Right cardiac atrium (tissue), 5 donors: ENCODE measurements at regions not wholly inside any gene's neighbourhood (a gene's known extent, or its start where the extent isn't known, plus 50 kb on each side); places are given as distances from the start of the nearest gene placed in this dataset.
"Not testable (repeated sequence)": the region's sequence is repeated elsewhere in the genome, so short reads cannot be mapped to it uniquely, and the experiment has no call there.

Experiments
- ATAC-seq, 2 donors: fragments of 200-7000 bp; cut with Tn5 transposase; one replicate each; pipeline versions ENCODE4 v1.8.0 to v1.9.1; 2020; ENCODE audit warnings: moderate library complexity in 2 of 2, mild to moderate bottlenecking in 1 of 2
- DNase-seq, 3 donors: peaks; one replicate each; pipeline ENCODE4 v3.0.0-alpha.2; 2020
- H3K27ac ChIP-seq: one replicate; pipeline ENCODE4 v1.5.1; 2013; ENCODE audit warnings: mild to moderate bottlenecking, low read length, control low read depth, moderate library complexity
- H3K27me3 ChIP-seq: one replicate; pipeline ENCODE4 v1.6.1; 2013; ENCODE audit not compliant: control insufficient read depth, insufficient read depth
- H3K4me1 ChIP-seq: one replicate; pipeline ENCODE4 v1.6.1; 2013; ENCODE audit warnings: low read length; ENCODE audit not compliant: control insufficient read depth, insufficient read depth
- H3K4me3 ChIP-seq: one replicate; pipeline ENCODE4 v1.5.1; 2013; ENCODE audit warnings: low read length, control low read depth
- H3K9me3 ChIP-seq: one replicate; pipeline ENCODE4 v1.6.1; 2013; ENCODE audit warnings: low read length; ENCODE audit not compliant: control insufficient read depth
- WGBS: extraction: QIAGEN DNeasy Blood & Tissue Kit; methylation state at CpG from one replicate; pipeline ENCODE4 v1.1.7; 2013; 5-methylcytosine and 5-hydroxymethylcytosine counted together
- intact Hi-C, 4 donors: fragments of 100-400 bp; cut with DNase I; formaldehyde crosslinking; loops; one replicate each; pipeline versions ENCODE4 v1.11.0 to v1.14.0; 2022 to 2023
- donor health status: healthy with polysubstance abuse.
- donor health status: DM: no; HTN: yes; CAD: no.
- donor health status: DM: no; HTN: no; CAD: no.
- donor health status: DM: no; HTN: yes; CAD: no; lungs with severe emphysema.
- donor health status: DM: yes; HTN: yes; CAD: no.

DNA sequence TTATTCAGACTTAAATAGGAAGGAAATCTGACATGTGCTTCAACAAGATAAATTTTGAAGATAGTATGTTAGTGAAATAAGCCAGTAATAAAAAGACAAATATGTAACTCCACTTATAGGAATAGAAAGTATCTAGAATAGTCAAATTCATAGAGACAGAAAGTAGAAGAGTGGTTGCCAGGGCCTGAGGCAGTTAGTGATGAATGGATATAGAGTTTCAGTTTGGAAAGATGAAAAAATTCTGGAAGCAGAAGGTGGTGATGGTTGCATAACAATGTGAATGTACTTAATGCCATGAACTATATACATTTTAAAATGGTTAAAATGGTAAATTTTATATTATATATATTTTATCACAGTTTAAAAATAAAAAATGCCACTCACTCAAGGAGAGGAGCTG lies 54.3 kb downstream of the HAND2 start:
- ATAC-seq, result no peak
- Histone ChIP-seq H3K4me3 (no peak overlapping the region), H3K9me3 (no peaks in the 10 kb centered on the region), H3K4me1 (no peaks in the 10 kb centered on the region), H3K27ac (no peak overlapping the region), H3K27me3 (no peaks in the 10 kb centered on the region)
- intact Hi-C loops, result no loop called here
- no peak for DNase-seq

GRCh38 chr4:173469622-173470021 lies 60.4 kb downstream of the HAND2 start:
- no peaks in the 10 kb centered on the region for H3K27me3 ChIP-seq
- H3K27ac ChIP-seq, result no peak overlapping the region
- intact Hi-C loops, result no loop called here
- H3K4me3 ChIP-seq, result no peak overlapping the region
- 81% methylated on average over 7 of the region's 7 CpGs for WGBS
- H3K4me1 ChIP-seq, result no peaks in the 10 kb centered on the region
- no peaks in the 10 kb centered on the region for H3K9me3 ChIP-seq
- DNase-seq (no peak), ATAC-seq (no peak)

DNA sequence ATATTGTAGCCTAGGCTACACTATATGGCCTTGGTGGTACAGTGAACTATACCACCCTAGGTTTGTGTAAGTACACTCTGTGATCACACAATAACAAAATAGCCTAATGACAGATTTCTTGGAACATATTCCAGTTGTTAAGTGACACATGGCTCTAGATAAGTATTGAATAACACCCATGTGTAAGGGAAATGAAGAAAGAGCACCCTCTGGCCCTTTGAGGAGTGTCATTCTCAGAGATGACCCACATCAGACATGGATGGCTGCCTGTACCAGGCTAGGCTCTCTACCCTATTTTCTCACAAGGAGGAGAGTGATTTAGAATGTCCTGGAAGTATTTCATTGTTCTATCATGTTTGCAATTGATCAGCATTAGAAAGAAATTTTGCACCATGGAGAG lies 61.7 kb downstream of the HAND2 start:
- H3K27me3 ChIP-seq, result no peaks in the 10 kb centered on the region
- H3K27ac ChIP-seq, result no peak overlapping the region
- intact Hi-C loops, result no loop called here
- DNase-seq (no peak), ATAC-seq (no peak)
- H3K4me3 ChIP-seq, result no peak overlapping the region
- no peaks in the 10 kb centered on the region for H3K9me3 ChIP-seq
- H3K4me1 ChIP-seq, result no peaks in the 10 kb centered on the region

DNA sequence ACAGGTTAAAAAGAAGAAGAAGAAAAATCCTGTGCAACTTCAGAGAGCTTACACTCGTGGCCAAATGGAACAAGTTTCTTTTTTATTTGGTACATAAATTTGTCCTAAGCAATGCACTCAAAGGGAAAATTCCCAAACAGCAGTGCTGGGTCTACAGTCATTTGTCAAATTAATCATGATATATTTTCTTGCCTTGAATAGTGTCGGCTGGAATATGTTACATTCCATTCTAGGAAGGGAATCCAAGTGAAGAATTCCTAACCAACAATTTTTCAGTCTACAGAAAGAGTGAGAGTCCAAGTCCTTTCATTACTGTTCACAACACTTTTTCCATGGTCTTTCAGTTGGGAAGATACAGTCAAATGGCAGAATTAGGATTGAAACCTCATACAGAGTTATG lies 63.9 kb downstream of the HAND2 start:
- intact Hi-C loops, result no loop called here
- no peak for ATAC-seq
- no peaks in the 10 kb centered on the region for H3K27me3 ChIP-seq

DNA sequence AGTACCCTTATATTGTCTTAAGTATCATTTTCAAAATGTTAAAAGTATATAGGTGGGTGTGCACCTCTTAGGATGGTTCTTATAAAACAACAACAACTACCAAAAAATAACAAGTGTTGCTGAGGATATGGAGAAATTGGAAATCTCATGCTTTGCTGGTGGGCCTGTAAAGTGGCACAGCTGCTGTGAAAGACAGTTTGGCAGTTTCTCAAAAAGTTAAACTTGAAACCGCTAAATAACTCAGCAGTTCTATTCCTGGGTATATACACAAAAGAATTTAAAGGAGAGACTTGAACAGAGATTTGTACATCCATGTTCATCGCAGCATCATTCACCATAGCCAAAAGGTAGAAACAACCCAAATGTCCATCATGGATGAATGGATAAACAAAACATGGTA lies 65.5 kb downstream of the HAND2 start:
- no peaks in the 10 kb centered on the region for H3K4me1 ChIP-seq
- WGBS, result 68% methylated on average over 2 of the region's 2 CpGs
- H3K27ac ChIP-seq, result no peak overlapping the region
- no peak overlapping the region for H3K4me3 ChIP-seq
- H3K9me3 ChIP-seq, result no peaks in the 10 kb centered on the region
- intact Hi-C loops, result no loop called here
- ATAC-seq (no peak), DNase-seq (no peak)
- no peaks in the 10 kb centered on the region for H3K27me3 ChIP-seq

More for the DNA sequence above, 63.9 kb downstream of the HAND2 start:
- no peaks in the 10 kb centered on the region for H3K4me1 ChIP-seq
- no peak for DNase-seq
- H3K9me3 ChIP-seq, result no peaks in the 10 kb centered on the region
- 46% methylated on average over 2 of the region's 2 CpGs for WGBS
- no peak overlapping the region for H3K27ac ChIP-seq
- no peak overlapping the region for H3K4me3 ChIP-seq

DNA sequence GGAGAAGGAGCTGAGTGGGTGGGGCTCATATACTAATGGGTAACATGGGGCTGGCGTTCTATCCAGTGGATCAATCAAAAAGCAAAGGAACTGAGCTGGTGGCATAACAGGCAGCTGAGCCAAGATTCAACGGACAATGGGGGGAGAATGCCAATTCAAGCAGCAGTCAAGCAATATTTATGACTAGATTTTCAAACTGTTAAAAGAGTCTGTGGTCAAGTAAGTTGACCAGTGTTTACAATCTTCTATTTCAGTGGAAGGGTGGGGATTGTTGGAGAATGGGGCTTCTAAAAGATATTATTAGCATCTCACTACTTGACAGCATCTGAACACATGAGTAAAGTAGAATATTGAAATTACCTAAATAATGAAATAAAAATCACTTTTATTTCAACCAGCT lies 64.9 kb upstream of the SCRG1 start:
- intact Hi-C loops, result no loop called here
- WGBS, result 88% methylated on average over 2 of the region's 2 CpGs
- no peaks in the 10 kb centered on the region for H3K27me3 ChIP-seq
- H3K4me1 ChIP-seq, result no peaks in the 10 kb centered on the region
- H3K27ac ChIP-seq, result no peak overlapping the region
- no peak overlapping the region for H3K4me3 ChIP-seq
- DNase-seq, result no peak
- no peaks in the 10 kb centered on the region for H3K9me3 ChIP-seq
- ATAC-seq, result no peak

DNA sequence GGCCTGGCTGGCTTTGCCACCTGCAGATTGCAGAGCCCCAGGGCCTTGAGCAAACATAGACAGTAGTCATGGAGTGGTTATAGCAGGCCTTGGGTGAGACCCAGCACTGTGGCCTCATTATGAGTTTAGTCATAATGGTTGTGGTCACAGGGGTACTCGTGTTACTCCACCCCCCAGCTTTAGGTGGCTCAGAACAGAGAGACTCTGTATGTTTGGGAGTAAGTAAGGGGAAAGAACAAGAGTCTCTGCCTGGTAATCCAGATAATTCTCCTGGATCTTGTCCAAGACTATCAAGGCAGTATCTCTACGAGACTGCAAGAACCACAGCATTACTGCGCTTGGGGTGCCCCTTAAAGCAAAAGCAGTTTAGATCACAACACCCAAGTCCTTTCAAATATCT lies 62.3 kb upstream of the SCRG1 start:
- Histone ChIP-seq H3K4me1 (no peaks in the 10 kb centered on the region), H3K4me3 (no peak overlapping the region), H3K27me3 (no peaks in the 10 kb centered on the region), H3K27ac (no peak overlapping the region), H3K9me3 (no peaks in the 10 kb centered on the region)
- 64% methylated on average over 3 of the region's 3 CpGs for WGBS
- intact Hi-C loops, result no loop called here
- no peak for ATAC-seq
- DNase-seq, result no peak

DNA sequence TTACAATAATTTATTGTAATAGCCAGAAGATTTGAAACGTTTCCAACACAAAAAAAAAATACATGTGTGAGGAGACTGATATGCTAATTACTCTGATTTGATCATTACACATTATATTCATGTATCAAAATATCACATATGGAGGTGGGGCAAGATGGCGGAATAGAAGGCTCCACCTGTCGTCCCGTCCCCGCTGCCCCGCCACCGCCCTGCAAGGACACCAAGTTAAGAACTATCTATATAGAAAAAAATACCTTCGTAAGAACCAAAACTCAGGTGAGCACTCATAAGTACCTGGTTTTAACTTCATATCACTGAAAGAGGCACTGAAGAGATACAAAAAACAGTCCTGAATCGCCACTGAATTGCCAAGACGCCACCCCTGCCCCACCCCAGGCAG lies 60.9 kb upstream of the SCRG1 start:
- H3K9me3 ChIP-seq, result no peaks in the 10 kb centered on the region
- DNase-seq (no peak), ATAC-seq (no peak)
- intact Hi-C loops, result no loop called here
- H3K4me3 ChIP-seq, result no peak overlapping the region
- no peaks in the 10 kb centered on the region for H3K27me3 ChIP-seq
- WGBS, result 92% methylated on average over 10 of the region's 10 CpGs
- H3K27ac ChIP-seq, result no peak overlapping the region
- no peaks in the 10 kb centered on the region for H3K4me1 ChIP-seq

- Histone ChIP-seq H3K27ac (no peak overlapping the region), H3K9me3 (no peaks in the 10 kb centered on the region), H3K27me3 (no peaks in the 10 kb centered on the region), H3K4me3 (no peak overlapping the region), H3K4me1 (no peaks in the 10 kb centered on the region)
- ATAC-seq, result no peak
- DNase-seq, result no peak
- 96% methylated on average over 1 of the region's 1 CpG for WGBS
- intact Hi-C loops, result no loop called here
These were observed 59.0 kb upstream of the SCRG1 start for GRCh38 chr4:173457893-173458292.

DNA sequence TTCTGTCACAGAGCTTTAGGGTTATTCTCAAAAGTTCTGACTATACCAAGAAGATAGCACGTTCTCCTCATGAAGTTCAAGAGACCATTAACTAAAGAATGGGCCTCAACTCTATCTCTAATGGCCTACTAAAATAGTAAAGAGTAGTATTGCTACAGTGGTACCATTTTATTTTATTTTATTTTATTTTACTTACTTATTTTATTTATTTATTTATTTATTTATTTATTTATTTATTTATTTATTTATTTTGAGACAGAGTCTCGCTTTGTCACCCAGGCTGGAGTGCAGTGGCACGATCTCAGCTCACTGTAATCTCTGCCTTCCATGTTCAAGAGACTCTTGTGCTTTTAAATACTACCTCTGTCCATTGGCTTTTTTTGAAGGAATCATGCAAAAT lies 52.5 kb upstream of the SCRG1 start:
- WGBS, result 94% methylated on average over 3 of the region's 3 CpGs
- intact Hi-C loops, H3K27me3 ChIP-seq, H3K9me3 ChIP-seq, DNase-seq, H3K27ac ChIP-seq, ATAC-seq, H3K4me1 ChIP-seq, H3K4me3 ChIP-seq: not testable (repeated sequence)

- H3K4me1 ChIP-seq, result no peaks in the 10 kb centered on the region
- H3K9me3 ChIP-seq, result no peaks in the 10 kb centered on the region
- 94% methylated on average over 2 of the region's 2 CpGs for WGBS
- peak overlapping the region; percentile 56 for H3K27ac ChIP-seq
- no peaks in the 10 kb centered on the region for H3K27me3 ChIP-seq
- DNase-seq (no peak), ATAC-seq (no peak)
- intact Hi-C loops, result no loop called here
- H3K4me3 ChIP-seq, result no peak overlapping the region
These were observed 51.4 kb upstream of the SCRG1 start for GRCh38 chr4:173450281-173450680.

- Histone ChIP-seq H3K27me3 (no peaks in the 10 kb centered on the region), H3K9me3 (no peaks in the 10 kb centered on the region), H3K27ac (peak overlapping the region; percentile 87), H3K4me1 (no peaks in the 10 kb centered on the region), H3K4me3 (no peak overlapping the region)
- no peak for ATAC-seq
- 27% methylated on average over 3 of the region's 3 CpGs for WGBS
- peak; percentile 18 to 63 (median 48) for DNase-seq
- intact Hi-C loops, result no loop called here
These were observed 50.4 kb upstream of the SCRG1 start for GRCh38 chr4:173449380-173449717.
